GM21526 (cell line): ENCODE measurements at regions not wholly inside any gene's neighbourhood (a gene's known extent, or its start where the extent isn't known, plus 50 kb on each side); places are given as distances from the start of the nearest gene placed in this dataset.
"Not testable (repeated sequence)": the region's sequence is repeated elsewhere in the genome, so short reads cannot be mapped to it uniquely, and the experiment has no call there.

Source experiments
- ATAC-seq: cut with Tn5 transposase; IDR thresholded peaks from one replicate; pipeline ENCODE4 v1.9.1; 2021; ENCODE audit warnings: moderate library complexity; ENCODE audit not compliant: unreplicated experiment, low FRiP score

GRCh38 chr3:107909583-107909982 lies 181.2 kb downstream of the CD47 start:
- not testable (repeated sequence) for ATAC-seq

GRCh38 chr3:107907996-107908395 lies 182.8 kb downstream of the CD47 start:
- no peak for ATAC-seq

- ATAC-seq: no peak
Observed at GRCh38 chr3:107904536-107905066, 186.2 kb downstream of the CD47 start.

- no peak for ATAC-seq
Observed at GRCh38 chr3:107899990-107900651, 190.7 kb downstream of the CD47 start.

- no peak for ATAC-seq
Observed at GRCh38 chr3:107897471-107898061, 193.3 kb downstream of the CD47 start.

- ATAC-seq: no peak
Observed at GRCh38 chr3:107894998-107895397, 195.8 kb downstream of the CD47 start.

- ATAC-seq: no peak
Observed at GRCh38 chr3:107892955-107893624, 197.7 kb downstream of the CD47 start.

GRCh38 chr3:107884719-107885460 lies 205.9 kb downstream of the CD47 start:
- ATAC-seq: no peak

GRCh38 chr3:107884028-107884427 lies 206.8 kb downstream of the CD47 start:
- no peak for ATAC-seq

GRCh38 chr3:107882881-107883280 lies 207.9 kb downstream of the CD47 start:
- no peak for ATAC-seq

- ATAC-seq: no peak
Observed at GRCh38 chr3:107882261-107882660, 208.6 kb downstream of the CD47 start.

GRCh38 chr3:107881509-107881908 lies 209.3 kb downstream of the CD47 start:
- no peak for ATAC-seq

- no peak for ATAC-seq
Observed at GRCh38 chr3:107880702-107881101, 210.1 kb downstream of the CD47 start.

GRCh38 chr3:107877936-107878335 lies 212.9 kb downstream of the CD47 start:
- ATAC-seq: no peak

GRCh38 chr3:107870943-107871638 lies 219.7 kb downstream of the CD47 start:
- ATAC-seq: no peak

- no peak for ATAC-seq
Observed at GRCh38 chr3:107870096-107870495, 220.7 kb downstream of the CD47 start.

- ATAC-seq: no peak
Observed at GRCh38 chr3:107868449-107868848, 222.4 kb downstream of the CD47 start.

- ATAC-seq: peak; percentile 86
Observed at GRCh38 chr3:107861904-107862303, 228.9 kb downstream of the CD47 start.

GRCh38 chr3:107861422-107861821 lies 229.4 kb downstream of the CD47 start:
- no peak for ATAC-seq
